GM13976 (cell line): ENCODE measurements at regions not wholly inside any gene's neighbourhood (a gene's known extent, or its start where the extent isn't known, plus 50 kb on each side); places are given as distances from the start of the nearest gene placed in this dataset.
"Not testable (repeated sequence)": the region's sequence is repeated elsewhere in the genome, so short reads cannot be mapped to it uniquely, and the experiment has no call there.

Experiments
- DNase-seq: peaks from one replicate; pipeline ENCODE4 v3.0.0; 2012; ENCODE audit warnings: low spot score
- in situ Hi-C: fragments of 300-500 bp; cut with MboI; formaldehyde crosslinking; loops from one replicate; pipeline ENCODE4 v1.12.0; 2022; ENCODE audit warnings: low sequenced_read_pairs, mixed read lengths, inconsistent platforms; ENCODE audit not compliant: unreplicated experiment
- TF ChIP-seq, protein P1 (sequence below): IDR thresholded peaks from 2 replicates; pipeline ENCODE4 v1.5.1; 2012; ENCODE audit warnings: borderline replicate concordance, mild to moderate bottlenecking; ENCODE audit not compliant: insufficient read depth; ENCODE audit errors: extremely low read depth, missing control alignments, control extremely low read depth

DNA sequence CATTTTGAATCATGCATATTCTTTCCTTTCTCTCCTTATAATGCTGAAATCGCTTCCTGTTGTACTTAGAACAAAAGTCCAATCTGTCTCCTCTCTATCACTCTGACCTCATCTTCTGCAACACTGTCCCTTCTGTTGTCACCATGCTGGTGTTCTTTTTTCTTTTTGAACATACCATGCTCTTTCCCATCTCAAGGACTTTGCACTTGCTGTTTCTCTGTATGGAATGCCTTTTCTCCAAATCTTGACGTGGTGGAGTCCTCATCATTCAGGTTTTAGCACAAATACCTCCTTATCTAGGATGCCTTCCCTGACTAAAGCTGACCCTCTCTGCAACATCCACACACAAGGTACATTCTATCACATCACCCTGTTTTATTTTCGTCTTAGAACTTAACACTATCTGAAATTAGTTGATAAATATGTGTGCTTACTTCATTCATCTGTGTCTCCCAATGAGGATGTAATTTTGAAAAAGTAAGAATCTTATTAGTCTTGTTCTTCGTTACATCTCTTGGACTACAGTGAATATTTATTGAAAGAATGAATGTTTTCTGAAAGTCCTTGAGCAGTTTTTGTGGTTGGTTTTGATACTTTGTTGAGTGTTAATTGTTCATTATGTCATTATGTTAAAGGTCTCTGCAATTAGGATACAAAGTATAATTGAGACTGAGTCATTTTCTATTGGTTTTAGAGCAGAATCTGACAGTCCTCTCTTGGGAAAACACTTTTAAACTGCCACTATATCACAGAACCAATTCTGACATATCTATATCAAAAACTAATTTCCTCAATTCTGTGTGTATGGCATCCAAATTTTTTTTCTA, 145.3 kb upstream of the RASA1 start:
- in situ Hi-C loops: no loop called here
- DNase-seq: no peak
- TF ChIP-seq, protein P1, sequence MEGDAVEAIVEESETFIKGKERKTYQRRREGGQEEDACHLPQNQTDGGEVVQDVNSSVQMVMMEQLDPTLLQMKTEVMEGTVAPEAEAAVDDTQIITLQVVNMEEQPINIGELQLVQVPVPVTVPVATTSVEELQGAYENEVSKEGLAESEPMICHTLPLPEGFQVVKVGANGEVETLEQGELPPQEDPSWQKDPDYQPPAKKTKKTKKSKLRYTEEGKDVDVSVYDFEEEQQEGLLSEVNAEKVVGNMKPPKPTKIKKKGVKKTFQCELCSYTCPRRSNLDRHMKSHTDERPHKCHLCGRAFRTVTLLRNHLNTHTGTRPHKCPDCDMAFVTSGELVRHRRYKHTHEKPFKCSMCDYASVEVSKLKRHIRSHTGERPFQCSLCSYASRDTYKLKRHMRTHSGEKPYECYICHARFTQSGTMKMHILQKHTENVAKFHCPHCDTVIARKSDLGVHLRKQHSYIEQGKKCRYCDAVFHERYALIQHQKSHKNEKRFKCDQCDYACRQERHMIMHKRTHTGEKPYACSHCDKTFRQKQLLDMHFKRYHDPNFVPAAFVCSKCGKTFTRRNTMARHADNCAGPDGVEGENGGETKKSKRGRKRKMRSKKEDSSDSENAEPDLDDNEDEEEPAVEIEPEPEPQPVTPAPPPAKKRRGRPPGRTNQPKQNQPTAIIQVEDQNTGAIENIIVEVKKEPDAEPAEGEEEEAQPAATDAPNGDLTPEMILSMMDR: no peak

DNA sequence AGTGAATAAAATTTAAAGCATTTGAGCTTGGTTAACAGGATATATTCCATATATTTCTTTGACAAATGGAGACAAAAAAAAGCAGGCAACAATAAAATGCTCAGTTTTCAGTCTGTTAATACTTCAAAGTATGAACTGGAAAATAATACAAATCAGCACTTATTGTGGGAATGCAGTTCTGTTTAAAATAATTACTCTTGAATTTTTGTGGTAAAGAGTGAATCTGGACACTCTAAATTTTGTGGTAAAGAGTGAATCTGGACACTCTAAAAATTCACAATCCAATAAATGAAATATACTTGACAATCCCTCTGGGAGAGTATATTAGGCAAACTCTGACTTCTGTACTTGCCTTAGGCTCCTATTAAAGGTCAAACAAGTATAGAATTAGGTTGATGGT, 141.9 kb upstream of the RASA1 start:
- in situ Hi-C loops: no loop called here
- TF ChIP-seq, protein P1: no peak
- no peak for DNase-seq

- in situ Hi-C loops: no loop called here
- TF ChIP-seq, protein P1: no peak
- no peak for DNase-seq
These were observed 140.8 kb upstream of the RASA1 start for GRCh38 chr5:87126869-87127268.

GRCh38 chr5:87127426-87127825, 140.3 kb upstream of the RASA1 start:
- in situ Hi-C loops: no loop called here
- TF ChIP-seq, protein P1: no peak
- no peak for DNase-seq

DNA sequence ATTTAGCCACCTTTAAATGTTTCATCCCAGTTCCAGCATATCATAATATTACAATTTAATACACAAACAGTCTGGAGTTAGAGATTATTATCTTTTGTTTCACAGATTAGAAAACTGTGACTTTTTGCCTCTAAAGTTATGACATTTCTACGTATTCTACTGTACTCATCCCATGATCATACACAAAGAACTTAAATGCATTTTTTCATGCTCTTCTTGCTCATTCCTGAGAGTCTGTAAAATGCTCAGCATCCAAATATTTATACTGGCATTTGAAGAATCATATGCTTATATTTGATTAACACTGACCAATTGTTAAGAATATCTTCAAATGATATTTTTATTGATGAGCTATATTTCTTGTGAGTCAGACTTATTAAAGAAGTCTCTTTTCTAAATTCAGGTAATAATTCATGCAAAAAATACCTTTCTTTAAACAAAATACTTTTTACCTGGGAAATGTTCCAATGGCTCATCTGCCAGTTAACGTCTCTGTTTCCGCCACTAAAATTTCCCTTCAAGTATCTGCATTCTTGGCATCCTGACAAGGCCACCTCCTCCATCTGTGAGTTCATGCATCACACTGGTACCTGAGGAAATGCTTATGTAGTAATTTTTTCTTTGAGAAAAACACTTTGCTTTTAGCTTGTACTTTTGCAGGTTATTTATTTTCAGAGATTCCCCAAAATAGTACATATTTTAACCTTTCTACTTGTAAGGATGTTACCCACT, 139.6 kb upstream of the RASA1 start:
- no peak for DNase-seq
- in situ Hi-C loops: no loop called here
- TF ChIP-seq, protein P1: no peak

DNA sequence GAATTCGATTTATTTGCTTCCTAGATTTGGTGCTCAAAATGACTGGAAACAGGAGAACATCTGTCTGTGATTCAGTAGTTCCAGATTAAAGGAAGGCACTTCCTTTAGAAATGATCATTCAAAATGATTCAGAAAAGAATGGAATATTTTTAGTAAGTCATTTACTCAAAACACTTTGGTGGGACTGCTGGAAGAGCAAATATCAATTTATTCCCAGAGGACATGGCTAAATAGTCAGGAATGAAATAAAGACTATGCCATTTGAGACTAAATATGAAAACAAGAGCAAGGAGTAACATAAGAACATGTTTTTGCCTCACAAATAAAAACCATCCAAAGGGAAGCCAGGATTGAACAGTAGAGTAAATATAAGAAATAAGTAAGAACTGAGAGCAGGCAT, 138.6 kb upstream of the RASA1 start:
- TF ChIP-seq, protein P1: no peak
- DNase-seq: no peak
- in situ Hi-C loops: no loop called here

GRCh38 chr5:87132696-87133095, 135.0 kb upstream of the RASA1 start:
- TF ChIP-seq, protein P1: no peak
- no peak for DNase-seq
- in situ Hi-C loops: no loop called here

- DNase-seq, in situ Hi-C loops: not testable (repeated sequence)
These were observed 133.2 kb upstream of the RASA1 start for GRCh38 chr5:87134513-87134912.
